Keratinocyte (primary cell): ENCODE measurements at regions not wholly inside any gene's neighbourhood (a gene's known extent, or its start where the extent isn't known, plus 50 kb on each side); places are given as distances from the start of the nearest gene placed in this dataset.

Experiments
- EZH2 ChIP-seq: IDR thresholded peaks from one replicate; pipeline ENCODE4 v1.6.1; 2012; ENCODE audit warnings: inconsistent platforms, mild to moderate bottlenecking, low read length, moderate library complexity
- TF ChIP-seq, protein P1 (sequence below), 3 experiments: IDR thresholded peaks in 1 of 3; conservative IDR thresholded peaks in 1 of 3; optimal IDR thresholded peaks in 1 of 3; 2 replicates in 2 of 3; 3 replicates in 1 of 3; pipeline versions ENCODE3 to v1.5.1; 2011; ENCODE audit warnings: low read length in 3 of 3, mild to moderate bottlenecking in 3 of 3, moderate library complexity in 2 of 3, control low read depth in 1 of 3, inconsistent platforms in 1 of 3; ENCODE audit not compliant: insufficient read depth in 2 of 3; ENCODE audit errors: extremely low read depth in 1 of 3

- TF ChIP-seq, protein P1, sequence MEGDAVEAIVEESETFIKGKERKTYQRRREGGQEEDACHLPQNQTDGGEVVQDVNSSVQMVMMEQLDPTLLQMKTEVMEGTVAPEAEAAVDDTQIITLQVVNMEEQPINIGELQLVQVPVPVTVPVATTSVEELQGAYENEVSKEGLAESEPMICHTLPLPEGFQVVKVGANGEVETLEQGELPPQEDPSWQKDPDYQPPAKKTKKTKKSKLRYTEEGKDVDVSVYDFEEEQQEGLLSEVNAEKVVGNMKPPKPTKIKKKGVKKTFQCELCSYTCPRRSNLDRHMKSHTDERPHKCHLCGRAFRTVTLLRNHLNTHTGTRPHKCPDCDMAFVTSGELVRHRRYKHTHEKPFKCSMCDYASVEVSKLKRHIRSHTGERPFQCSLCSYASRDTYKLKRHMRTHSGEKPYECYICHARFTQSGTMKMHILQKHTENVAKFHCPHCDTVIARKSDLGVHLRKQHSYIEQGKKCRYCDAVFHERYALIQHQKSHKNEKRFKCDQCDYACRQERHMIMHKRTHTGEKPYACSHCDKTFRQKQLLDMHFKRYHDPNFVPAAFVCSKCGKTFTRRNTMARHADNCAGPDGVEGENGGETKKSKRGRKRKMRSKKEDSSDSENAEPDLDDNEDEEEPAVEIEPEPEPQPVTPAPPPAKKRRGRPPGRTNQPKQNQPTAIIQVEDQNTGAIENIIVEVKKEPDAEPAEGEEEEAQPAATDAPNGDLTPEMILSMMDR (optimal IDR thresholded peaks at IDR 0.05 in 1 of 3, IDR thresholded peaks at IDR 0.05 in 1 of 3, conservative IDR thresholded peaks at IDR 0.05 in 1 of 3; ENCODE audit: extremely low read depth in 1 of 3, insufficient read depth in 2 of 3, low read length in 3 of 3), result no peak
- no peak for TF ChIP-seq EZH2
Observed at GRCh38 chr3:83524901-83525300, 1433.9 kb upstream of the CADM2 start.
